Lower leg skin (tissue), 4 donors: ENCODE measurements at regions not wholly inside any gene's neighbourhood (a gene's known extent, or its start where the extent isn't known, plus 50 kb on each side); places are given as distances from the start of the nearest gene placed in this dataset.

Experiments
- DNase-seq, 2 donors: peaks; one replicate each; pipeline ENCODE4 v3.0.0-alpha.2; 2019; ENCODE audit warnings: low spot score in 2 of 2
- H3K4me3 ChIP-seq: fragments of 200-600 bp; sonication (generic); 2 replicates; pipeline ENCODE4 v1.5.1; 2017; ENCODE audit warnings: mild to moderate bottlenecking, low read depth; ENCODE audit not compliant: poor library complexity, severe bottlenecking
- CTCF ChIP-seq, 3 donors: fragments of 450-650 bp; IDR thresholded peaks; one replicate each; pipeline ENCODE4 v1.5.1; 2016; ENCODE audit warnings: antibody characterized with exemption in 3 of 3, mild to moderate bottlenecking in 3 of 3, moderate library complexity in 2 of 3
- POLR2A ChIP-seq, 2 donors: fragments of 450-650 bp; IDR thresholded peaks; one replicate each; pipeline ENCODE4 v1.6.1; 2016 to 2017; ENCODE audit warnings: antibody characterized with exemption in 2 of 2, mild to moderate bottlenecking in 1 of 2, moderate library complexity in 1 of 2
- WGBS, 2 donors: methylation state at CpG; one replicate each; pipeline ENCODE4 v1.1.5; 2018; 5-methylcytosine and 5-hydroxymethylcytosine counted together
- intact Hi-C: fragments of 100-400 bp; cut with DNase I; formaldehyde crosslinking; loops from one replicate; pipeline ENCODE4 v1.15.0; 2023; ENCODE audit warnings: low total_unique reads

- no peak for DNase-seq
- intact Hi-C loops, result loop anchor here (10.0 kb wide), 1 partner anchor 145 kb away; no protein-coding TSS in a partner anchor
- WGBS, 2 donors, result 39 to 40% methylated on average over 2 of the region's 2 CpGs
- TF ChIP-seq CTCF (IDR thresholded peaks at IDR 0.05) (no peak), POLR2A (IDR thresholded peaks at IDR 0.05) (no peak)
- no peak overlapping the region for H3K4me3 ChIP-seq
Observed at GRCh38 chr13:77480066-77480465, 55.4 kb upstream of the SCEL start.

GRCh38 chr13:77479326-77479725 is 56.2 kb upstream of the SCEL start:
- 56 to 66% methylated on average over 2 of the region's 2 CpGs for WGBS, 2 donors
- TF ChIP-seq POLR2A (IDR thresholded peaks at IDR 0.05), result no peak
- no peak for TF ChIP-seq CTCF (IDR thresholded peaks at IDR 0.05)
- no peak for DNase-seq
- intact Hi-C loops, result no loop called here
- H3K4me3 ChIP-seq, result no peak overlapping the region

GRCh38 chr13:77477299-77477848 is 58.1 kb upstream of the SCEL start:
- 60 to 71% methylated on average over 3 of the region's 3 CpGs for WGBS, 2 donors
- TF ChIP-seq POLR2A (IDR thresholded peaks at IDR 0.05), result no peak
- no peak for TF ChIP-seq CTCF (IDR thresholded peaks at IDR 0.05)
- H3K4me3 ChIP-seq, result no peak overlapping the region
- no peak for DNase-seq
- intact Hi-C loops, result no loop called here

GRCh38 chr13:77476456-77476855 is 59.0 kb upstream of the SCEL start:
- H3K4me3 ChIP-seq, result no peak overlapping the region
- intact Hi-C loops, result no loop called here
- TF ChIP-seq CTCF (IDR thresholded peaks at IDR 0.05) (no peak), POLR2A (IDR thresholded peaks at IDR 0.05) (no peak)
- no peak for DNase-seq

- intact Hi-C loops, result no loop called here
- DNase-seq, result no peak
- TF ChIP-seq POLR2A (IDR thresholded peaks at IDR 0.05), result no peak
- TF ChIP-seq CTCF (IDR thresholded peaks at IDR 0.05), result no peak
- 96 to 99% methylated on average over 22 to 41 of the region's 47 CpGs for WGBS, 2 donors
- H3K4me3 ChIP-seq, result no peak overlapping the region
Observed at GRCh38 chr13:77475345-77476084, 60.0 kb upstream of the SCEL start.

GRCh38 chr13:77470986-77471385 is 64.5 kb upstream of the SCEL start:
- intact Hi-C loops, result no loop called here

More at GRCh38 chr13:77470986-77471385, 64.5 kb upstream of the SCEL start:
- no peak for TF ChIP-seq CTCF (IDR thresholded peaks at IDR 0.05)
- TF ChIP-seq POLR2A (IDR thresholded peaks at IDR 0.05), result no peak
- WGBS, 2 donors, result 69% methylated on average over 3 of the region's 3 CpGs
- no peak for DNase-seq
- no peak overlapping the region for H3K4me3 ChIP-seq
